ENCODE measurements at regions not wholly inside any gene's neighbourhood (a gene's known extent, or its start where the extent isn't known, plus 50 kb on each side); places are given as distances from the start of the nearest gene placed in this dataset.

GRCh38 chr20:48325656-48326433 lies 502.0 kb downstream of the PREX1 start:
- no peak overlapping the region for H3K4me3 ChIP-seq (ENCODE audit: low read depth, low read length, poor library complexity, severe bottlenecking)
- H3K27ac ChIP-seq (ENCODE audit: low read depth, low read length, poor library complexity, severe bottlenecking), result no peak overlapping the region
- no peaks in the 10 kb centered on the region for H3K4me1 ChIP-seq (ENCODE audit: insufficient read depth, low read length, poor library complexity, severe bottlenecking)
- no peaks in the 10 kb centered on the region for H3K36me3 ChIP-seq (ENCODE audit: insufficient read depth, low read length, poor library complexity, severe bottlenecking)
- no TSS peak for BruUV-seq (replicated peaks)
- DNase-seq (ENCODE audit: low spot score), result no peak
- no peaks in the 10 kb centered on the region for H3K9me3 ChIP-seq (ENCODE audit: low read depth, low read length, poor library complexity, severe bottlenecking)
- H3K27me3 ChIP-seq (replicated peaks; ENCODE audit: insufficient read depth, low read depth, low read length, poor library complexity), result no peaks in the 10 kb centered on the region
- ChIA-PET POLR2A (ENCODE audit: low non-redundant PET) (no interaction called here), CTCF (no interaction called here)
- no peak for TF ChIP-seq EZH2 (IDR thresholded peaks at IDR 0.05; ENCODE audit: borderline replicate concordance, low read depth, low read length, poor library complexity, severe bottlenecking)
- TF ChIP-seq, protein P1, sequence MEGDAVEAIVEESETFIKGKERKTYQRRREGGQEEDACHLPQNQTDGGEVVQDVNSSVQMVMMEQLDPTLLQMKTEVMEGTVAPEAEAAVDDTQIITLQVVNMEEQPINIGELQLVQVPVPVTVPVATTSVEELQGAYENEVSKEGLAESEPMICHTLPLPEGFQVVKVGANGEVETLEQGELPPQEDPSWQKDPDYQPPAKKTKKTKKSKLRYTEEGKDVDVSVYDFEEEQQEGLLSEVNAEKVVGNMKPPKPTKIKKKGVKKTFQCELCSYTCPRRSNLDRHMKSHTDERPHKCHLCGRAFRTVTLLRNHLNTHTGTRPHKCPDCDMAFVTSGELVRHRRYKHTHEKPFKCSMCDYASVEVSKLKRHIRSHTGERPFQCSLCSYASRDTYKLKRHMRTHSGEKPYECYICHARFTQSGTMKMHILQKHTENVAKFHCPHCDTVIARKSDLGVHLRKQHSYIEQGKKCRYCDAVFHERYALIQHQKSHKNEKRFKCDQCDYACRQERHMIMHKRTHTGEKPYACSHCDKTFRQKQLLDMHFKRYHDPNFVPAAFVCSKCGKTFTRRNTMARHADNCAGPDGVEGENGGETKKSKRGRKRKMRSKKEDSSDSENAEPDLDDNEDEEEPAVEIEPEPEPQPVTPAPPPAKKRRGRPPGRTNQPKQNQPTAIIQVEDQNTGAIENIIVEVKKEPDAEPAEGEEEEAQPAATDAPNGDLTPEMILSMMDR (conservative IDR thresholded peaks at IDR 0.05; ENCODE audit: low read depth, low read length), result no peak
- intact Hi-C loops (cut with micrococcal nuclease; ENCODE audit: unreplicated experiment), result no loop called here

- TF ChIP-seq EZH2 (IDR thresholded peaks at IDR 0.05; ENCODE audit: borderline replicate concordance, low read depth, low read length, poor library complexity, severe bottlenecking), result no peak
- TF ChIP-seq, protein P1 (conservative IDR thresholded peaks at IDR 0.05; ENCODE audit: low read depth, low read length), result no peak
- ChIA-PET POLR2A (ENCODE audit: low non-redundant PET) (no interaction called here), CTCF (no interaction called here)
- intact Hi-C loops (cut with micrococcal nuclease; ENCODE audit: unreplicated experiment), result no loop called here
- H3K27me3 ChIP-seq (replicated peaks; ENCODE audit: insufficient read depth, low read depth, low read length, poor library complexity), result no peaks in the 10 kb centered on the region
- H3K36me3 ChIP-seq (ENCODE audit: insufficient read depth, low read length, poor library complexity, severe bottlenecking), result no peaks in the 10 kb centered on the region
- no TSS peak for BruUV-seq (replicated peaks)
- no peaks in the 10 kb centered on the region for H3K9me3 ChIP-seq (ENCODE audit: low read depth, low read length, poor library complexity, severe bottlenecking)
- no peak overlapping the region for H3K4me3 ChIP-seq (ENCODE audit: low read depth, low read length, poor library complexity, severe bottlenecking)
- no peaks in the 10 kb centered on the region for H3K4me1 ChIP-seq (ENCODE audit: insufficient read depth, low read length, poor library complexity, severe bottlenecking)
- DNase-seq (ENCODE audit: low spot score), result no peak
- no peak overlapping the region for H3K27ac ChIP-seq (ENCODE audit: low read depth, low read length, poor library complexity, severe bottlenecking)
Observed at GRCh38 chr20:48324744-48325143, 503.1 kb downstream of the PREX1 start.

GRCh38 chr20:48321271-48321670 lies 506.5 kb downstream of the PREX1 start:
- Histone ChIP-seq H3K36me3 (ENCODE audit: insufficient read depth, low read length, poor library complexity, severe bottlenecking) (no peaks in the 10 kb centered on the region), H3K4me3 (ENCODE audit: low read depth, low read length, poor library complexity, severe bottlenecking) (no peak overlapping the region), H3K9me3 (ENCODE audit: low read depth, low read length, poor library complexity, severe bottlenecking) (no peaks in the 10 kb centered on the region), H3K27me3 (replicated peaks; ENCODE audit: insufficient read depth, low read depth, low read length, poor library complexity) (peaks cover 9% of the 10 kb centered on the region), H3K27ac (ENCODE audit: low read depth, low read length, poor library complexity, severe bottlenecking) (no peak overlapping the region), H3K4me1 (ENCODE audit: insufficient read depth, low read length, poor library complexity, severe bottlenecking) (no peaks in the 10 kb centered on the region)
- no TSS peak for BruUV-seq (replicated peaks)
- POLR2A ChIA-PET (ENCODE audit: low non-redundant PET), result no interaction called here
- intact Hi-C loops (cut with micrococcal nuclease; ENCODE audit: unreplicated experiment), result no loop called here
- CTCF ChIA-PET, result no interaction called here
- TF ChIP-seq, protein P1 (conservative IDR thresholded peaks at IDR 0.05; ENCODE audit: low read depth, low read length), result no peak
- TF ChIP-seq EZH2 (IDR thresholded peaks at IDR 0.05; ENCODE audit: borderline replicate concordance, low read depth, low read length, poor library complexity, severe bottlenecking), result no peak
- DNase-seq (ENCODE audit: low spot score), result no peak

All from A673 (cell line).